PC-9 (cell line): ENCODE measurements at regions not wholly inside any gene's neighbourhood (a gene's known extent, or its start where the extent isn't known, plus 50 kb on each side); places are given as distances from the start of the nearest gene placed in this dataset.

Experiments used
- CTCF ChIP-seq: fragments of 200-600 bp; sonication (generic); conservative IDR thresholded peaks from 2 replicates; pipeline ENCODE4 v1.6.1; 2017; ENCODE audit warnings: mixed run types, antibody characterized with exemption, mild to moderate bottlenecking, moderate library complexity
- EZH2 ChIP-seq: fragments of 200-600 bp; sonication (generic); IDR thresholded peaks from 2 replicates; pipeline ENCODE4 v1.8.0; 2017; ENCODE audit warnings: antibody characterized with exemption, low read depth

GRCh38 chr16:18059577-18059976 lies 277.0 kb downstream of the NPIPA8 start:
- TF ChIP-seq CTCF (no peak), EZH2 (no peak)
